NCI-H1105 (cell line): ENCODE measurements at regions not wholly inside any gene's neighbourhood (a gene's known extent, or its start where the extent isn't known, plus 50 kb on each side); places are given as distances from the start of the nearest gene placed in this dataset.
"Not testable (repeated sequence)": the region's sequence is repeated elsewhere in the genome, so short reads cannot be mapped to it uniquely, and the experiment has no call there.

Experiments used
- DNase-seq: peaks from one replicate; lab custom pipeline; 2025; lab: John Stamatoyannopoulos, UW

- DNase-seq, result no peak
Observed at GRCh38 chr3:68676136-68676535, 256.2 kb downstream of the TAFA4 start.

GRCh38 chr3:68667346-68667745 lies 265.0 kb downstream of the TAFA4 start:
- DNase-seq, result no peak

GRCh38 chr3:68666429-68667136 lies 265.8 kb downstream of the TAFA4 start:
- DNase-seq, result no peak

GRCh38 chr3:68664276-68664675 lies 268.1 kb downstream of the TAFA4 start:
- no peak for DNase-seq

- DNase-seq, result no peak
Observed at GRCh38 chr3:68662176-68662575, 270.2 kb downstream of the TAFA4 start.

- not testable (repeated sequence) for DNase-seq
Observed at GRCh38 chr3:68650657-68651056, 281.7 kb downstream of the TAFA4 start.

- no peak for DNase-seq
Observed at GRCh38 chr3:68648494-68648893, 283.9 kb downstream of the TAFA4 start.

GRCh38 chr3:68631850-68632545 lies 300.3 kb downstream of the TAFA4 start:
- DNase-seq, result no peak

- no peak for DNase-seq
Observed at GRCh38 chr3:68620211-68620610, 312.1 kb downstream of the TAFA4 start.

- no peak for DNase-seq
Observed at GRCh38 chr3:68614087-68614486, 318.3 kb downstream of the TAFA4 start.

GRCh38 chr3:68571321-68571720 lies 361.0 kb downstream of the TAFA4 start:
- no peak for DNase-seq

- no peak for DNase-seq
Observed at GRCh38 chr3:68560728-68561127, 371.6 kb downstream of the TAFA4 start.

GRCh38 chr3:68535782-68536181 lies 396.6 kb downstream of the TAFA4 start:
- no peak for DNase-seq

GRCh38 chr3:68523330-68523729 lies 409.0 kb downstream of the TAFA4 start:
- no peak for DNase-seq

GRCh38 chr3:68515237-68515636 lies 417.1 kb downstream of the TAFA4 start:
- DNase-seq, result no peak

- no peak for DNase-seq
Observed at GRCh38 chr3:68504201-68504600, 428.1 kb downstream of the TAFA4 start.

- not testable (repeated sequence) for DNase-seq
Observed at GRCh38 chr3:68485845-68486244, 446.5 kb downstream of the TAFA4 start.

GRCh38 chr3:68485051-68485450 lies 447.3 kb downstream of the TAFA4 start:
- no peak for DNase-seq

GRCh38 chr3:68483601-68484000 lies 448.7 kb downstream of the TAFA4 start:
- DNase-seq, result no peak

- DNase-seq, result no peak
Observed at GRCh38 chr3:68483041-68483440, 449.3 kb downstream of the TAFA4 start.

- no peak for DNase-seq
Observed at GRCh38 chr3:68482565-68482964, 449.8 kb downstream of the TAFA4 start.

- DNase-seq, result no peak
Observed at GRCh38 chr3:68479779-68480178, 452.6 kb downstream of the TAFA4 start.

GRCh38 chr3:68468695-68469375 lies 463.5 kb downstream of the TAFA4 start:
- DNase-seq, result no peak
